Neural cell (in vitro differentiated cells): ENCODE measurements at regions not wholly inside any gene's neighbourhood (a gene's known extent, or its start where the extent isn't known, plus 50 kb on each side); places are given as distances from the start of the nearest gene placed in this dataset.

Experiments
- H2AFZ ChIP-seq: fragments of 200-600, 300-800 bp; sonication (generic), shearing (Covaris generic); 2 replicates; pipeline ENCODE4 v1.6.0; 2014; ENCODE audit warnings: low read depth, mild to moderate bottlenecking, antibody characterized with exemption, low read length, moderate library complexity
- H3F3A ChIP-seq: fragments of 200-600 bp; shearing (Covaris generic); 2 replicates; pipeline ENCODE4 v1.6.1; 2016; ENCODE audit warnings: mild to moderate bottlenecking, moderate library complexity, mixed read lengths, antibody characterized with exemption, low read length; ENCODE audit not compliant: insufficient read depth, poor library complexity, severe bottlenecking
- H3K27ac ChIP-seq: fragments of 200-600, 300-800 bp; sonication (generic), shearing (Covaris generic); 2 replicates; pipeline ENCODE4 v1.5.1; 2014; ENCODE audit warnings: mild to moderate bottlenecking, low read length, moderate library complexity
- H3K27me3 ChIP-seq: fragments of 300-800, 200-600 bp; sonication (generic), shearing (Covaris generic); 2 replicates; pipeline ENCODE4 v1.6.0; 2014; ENCODE audit warnings: mild to moderate bottlenecking, low read depth, low read length, moderate library complexity; ENCODE audit not compliant: insufficient read depth
- H3K36me3 ChIP-seq: fragments of 300-800, 200-600 bp; sonication (generic), shearing (Covaris generic); 2 replicates; pipeline ENCODE4 v1.5.1; 2014; ENCODE audit warnings: mild to moderate bottlenecking, antibody characterized with exemption, low read length, moderate library complexity; ENCODE audit not compliant: insufficient read depth
- H3K4me2 ChIP-seq: fragments of 300-800, 200-600 bp; sonication (generic), shearing (Covaris generic); 2 replicates; pipeline ENCODE4 v1.6.0; 2014; ENCODE audit warnings: mild to moderate bottlenecking, low read length
- H3K4me3 ChIP-seq: fragments of 300-800, 200-600 bp; sonication (generic), shearing (Covaris generic); 2 replicates; pipeline ENCODE4 v1.5.1; 2014; ENCODE audit warnings: mild to moderate bottlenecking, low read length, moderate library complexity
- H3K79me2 ChIP-seq: fragments of 200-600 bp; shearing (Covaris generic); replicated peaks from 2 replicates; pipeline ENCODE4 v1.6.0; 2014; ENCODE audit warnings: mild to moderate bottlenecking, low read length, moderate library complexity; ENCODE audit not compliant: insufficient read depth
- H3K9ac ChIP-seq: fragments of 300-800, 200-600 bp; sonication (generic), shearing (Covaris generic); 2 replicates; pipeline ENCODE4 v1.6.1; 2016; ENCODE audit warnings: mild to moderate bottlenecking, low read length, mixed read lengths
- H3K9me2 ChIP-seq: fragments of 200-600 bp; shearing (Covaris generic); 2 replicates; pipeline ENCODE4 v1.6.1; 2016; ENCODE audit warnings: mild to moderate bottlenecking, low read length, mixed read lengths; ENCODE audit not compliant: insufficient read depth
- H3K9me3 ChIP-seq: fragments of 200-600, 300-800 bp; sonication (generic), shearing (Covaris generic); 2 replicates; pipeline ENCODE4 v1.6.1; 2016; ENCODE audit warnings: mild to moderate bottlenecking, mixed run types, low read length, moderate library complexity, mixed read lengths
- H4K20me1 ChIP-seq: fragments of 200-600 bp; shearing (Covaris generic); 2 replicates; pipeline ENCODE4 v1.6.1; 2016; ENCODE audit warnings: mild to moderate bottlenecking, mixed run types; ENCODE audit not compliant: insufficient read depth
- EP300 ChIP-seq: fragments of 450-650 bp; conservative IDR thresholded peaks from 2 replicates; pipeline ENCODE4 v1.6.1; 2014; ENCODE audit warnings: antibody characterized with exemption, mild to moderate bottlenecking, moderate library complexity; ENCODE audit not compliant: poor library complexity, severe bottlenecking
- EZH2 ChIP-seq: fragments of 200-600, 300-800 bp; shearing (Covaris generic), sonication (generic); IDR thresholded peaks from 2 replicates; pipeline ENCODE4 v1.6.1; 2014; ENCODE audit warnings: antibody characterized with exemption, low read length, borderline replicate concordance, mild to moderate bottlenecking; ENCODE audit not compliant: insufficient read depth, poor library complexity, severe bottlenecking
- MXI1 ChIP-seq: fragments of 450-650 bp; conservative IDR thresholded peaks from 2 replicates; pipeline ENCODE4 v1.6.1; 2014; ENCODE audit warnings: antibody characterized with exemption, mild to moderate bottlenecking; ENCODE audit not compliant: poor library complexity, severe bottlenecking
- POLR2AphosphoS5 ChIP-seq: IDR thresholded peaks from 2 replicates; pipeline ENCODE4 v1.6.1; 2012
- RAD21 ChIP-seq: fragments of 450-650 bp; conservative IDR thresholded peaks from 2 replicates; pipeline ENCODE4 v1.6.1; 2014; ENCODE audit warnings: antibody characterized with exemption, mild to moderate bottlenecking, moderate library complexity
- SMC3 ChIP-seq: fragments of 450-650 bp; conservative IDR thresholded peaks from 2 replicates; pipeline ENCODE4 v1.6.1; 2014; ENCODE audit warnings: antibody characterized with exemption, mild to moderate bottlenecking, moderate library complexity; ENCODE audit not compliant: poor library complexity
- TAF1 ChIP-seq: IDR thresholded peaks from 2 replicates; pipeline ENCODE4 v1.6.1; 2012; ENCODE audit warnings: low read depth
- TF ChIP-seq, protein P1 (sequence below): fragments of 450-650 bp; IDR thresholded peaks from 2 replicates; pipeline ENCODE4 v1.5.1; 2014; ENCODE audit warnings: antibody characterized with exemption, mild to moderate bottlenecking, moderate library complexity; ENCODE audit not compliant: poor library complexity, severe bottlenecking
- TF ChIP-seq, protein P2 (sequence below): IDR thresholded peaks from 2 replicates; pipeline ENCODE4 v1.6.1; 2012; ENCODE audit warnings: borderline replicate concordance

DNA sequence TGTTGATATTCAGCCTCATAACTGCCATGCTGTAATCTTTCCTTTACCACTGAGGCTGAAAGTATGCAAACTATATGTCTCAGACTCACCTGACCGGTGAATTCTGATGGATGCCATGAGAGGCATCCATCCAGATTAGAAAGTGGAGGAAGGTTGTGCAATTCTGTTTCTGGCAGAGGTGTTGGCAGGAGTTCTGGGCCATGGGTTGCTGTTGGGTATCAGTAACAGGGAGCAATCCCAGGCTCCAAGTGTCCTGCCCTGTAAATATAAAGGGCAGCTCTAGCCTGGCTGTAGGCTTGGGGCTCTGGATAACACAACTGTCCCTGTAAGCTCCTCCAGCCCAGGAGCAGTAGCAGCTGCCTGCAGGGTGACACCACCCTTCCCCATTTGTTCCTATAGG lies 77.4 kb upstream of the ABCC4 start:
- Histone ChIP-seq H3F3A (no peaks in the 10 kb centered on the region), H2AFZ (no peak overlapping the region)

DNA sequence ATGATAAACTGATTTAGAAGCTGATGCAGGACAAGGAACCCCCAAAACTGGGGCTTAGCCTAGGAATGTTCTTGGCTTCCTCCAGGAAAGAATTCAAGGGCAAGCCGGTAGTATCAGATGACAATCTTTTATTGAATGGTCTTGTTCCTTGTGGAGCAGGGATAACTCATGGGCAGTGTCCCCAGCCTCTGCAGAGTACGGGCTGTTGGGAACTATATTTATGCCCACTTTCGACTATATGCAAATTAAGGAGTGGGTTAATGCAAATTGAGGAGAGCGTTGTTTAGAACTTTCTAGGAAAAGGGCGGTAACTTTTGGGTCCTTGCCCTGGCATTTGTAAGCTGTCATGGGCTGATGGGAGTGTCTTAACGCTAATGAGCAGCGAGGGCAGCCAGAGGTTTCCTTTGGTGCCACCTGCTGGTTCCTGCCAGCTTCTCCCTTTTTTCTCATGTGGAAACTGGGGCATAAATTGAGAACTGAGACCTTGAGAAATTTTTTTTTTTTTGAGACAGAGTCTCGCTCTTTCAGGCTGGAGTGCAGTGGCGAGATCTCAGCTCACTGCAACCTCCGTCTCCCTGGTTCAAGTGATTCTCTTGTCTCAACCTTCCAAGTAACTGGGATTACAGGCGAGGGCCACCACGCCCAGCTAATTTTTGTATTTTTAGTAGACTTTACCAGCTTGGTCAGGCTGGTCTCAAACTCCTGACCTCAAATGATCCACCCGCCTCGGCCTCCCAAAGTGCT lies 79.4 kb upstream of the ABCC4 start:
- H3K9me2 ChIP-seq = no peaks in the 10 kb centered on the region
- no peak overlapping the region for H3K4me3 ChIP-seq
- H2AFZ ChIP-seq = no peak overlapping the region
- H3K36me3 ChIP-seq = no peaks in the 10 kb centered on the region
- H3K79me2 ChIP-seq = no peaks in the 10 kb centered on the region
- H4K20me1 ChIP-seq = no peaks in the 10 kb centered on the region
- no peaks in the 10 kb centered on the region for H3K27me3 ChIP-seq
- no peak overlapping the region for H3K27ac ChIP-seq
- no peak for TF ChIP-seq MXI1
- TF ChIP-seq RAD21 = peak; percentile 68
- peak; percentile 76 for TF ChIP-seq SMC3
- TF ChIP-seq, protein P1, sequence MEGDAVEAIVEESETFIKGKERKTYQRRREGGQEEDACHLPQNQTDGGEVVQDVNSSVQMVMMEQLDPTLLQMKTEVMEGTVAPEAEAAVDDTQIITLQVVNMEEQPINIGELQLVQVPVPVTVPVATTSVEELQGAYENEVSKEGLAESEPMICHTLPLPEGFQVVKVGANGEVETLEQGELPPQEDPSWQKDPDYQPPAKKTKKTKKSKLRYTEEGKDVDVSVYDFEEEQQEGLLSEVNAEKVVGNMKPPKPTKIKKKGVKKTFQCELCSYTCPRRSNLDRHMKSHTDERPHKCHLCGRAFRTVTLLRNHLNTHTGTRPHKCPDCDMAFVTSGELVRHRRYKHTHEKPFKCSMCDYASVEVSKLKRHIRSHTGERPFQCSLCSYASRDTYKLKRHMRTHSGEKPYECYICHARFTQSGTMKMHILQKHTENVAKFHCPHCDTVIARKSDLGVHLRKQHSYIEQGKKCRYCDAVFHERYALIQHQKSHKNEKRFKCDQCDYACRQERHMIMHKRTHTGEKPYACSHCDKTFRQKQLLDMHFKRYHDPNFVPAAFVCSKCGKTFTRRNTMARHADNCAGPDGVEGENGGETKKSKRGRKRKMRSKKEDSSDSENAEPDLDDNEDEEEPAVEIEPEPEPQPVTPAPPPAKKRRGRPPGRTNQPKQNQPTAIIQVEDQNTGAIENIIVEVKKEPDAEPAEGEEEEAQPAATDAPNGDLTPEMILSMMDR = peak; percentile 69
- no peak overlapping the region for H3K4me2 ChIP-seq
- no peak overlapping the region for H3K9ac ChIP-seq
- no peaks in the 10 kb centered on the region for H3K9me3 ChIP-seq
- H3F3A ChIP-seq = no peaks in the 10 kb centered on the region

More for the DNA sequence above, 77.4 kb upstream of the ABCC4 start:
- no peak for TF ChIP-seq TAF1
- TF ChIP-seq, protein P1 = no peak
- no peak for TF ChIP-seq EP300
- TF ChIP-seq, protein P2, sequence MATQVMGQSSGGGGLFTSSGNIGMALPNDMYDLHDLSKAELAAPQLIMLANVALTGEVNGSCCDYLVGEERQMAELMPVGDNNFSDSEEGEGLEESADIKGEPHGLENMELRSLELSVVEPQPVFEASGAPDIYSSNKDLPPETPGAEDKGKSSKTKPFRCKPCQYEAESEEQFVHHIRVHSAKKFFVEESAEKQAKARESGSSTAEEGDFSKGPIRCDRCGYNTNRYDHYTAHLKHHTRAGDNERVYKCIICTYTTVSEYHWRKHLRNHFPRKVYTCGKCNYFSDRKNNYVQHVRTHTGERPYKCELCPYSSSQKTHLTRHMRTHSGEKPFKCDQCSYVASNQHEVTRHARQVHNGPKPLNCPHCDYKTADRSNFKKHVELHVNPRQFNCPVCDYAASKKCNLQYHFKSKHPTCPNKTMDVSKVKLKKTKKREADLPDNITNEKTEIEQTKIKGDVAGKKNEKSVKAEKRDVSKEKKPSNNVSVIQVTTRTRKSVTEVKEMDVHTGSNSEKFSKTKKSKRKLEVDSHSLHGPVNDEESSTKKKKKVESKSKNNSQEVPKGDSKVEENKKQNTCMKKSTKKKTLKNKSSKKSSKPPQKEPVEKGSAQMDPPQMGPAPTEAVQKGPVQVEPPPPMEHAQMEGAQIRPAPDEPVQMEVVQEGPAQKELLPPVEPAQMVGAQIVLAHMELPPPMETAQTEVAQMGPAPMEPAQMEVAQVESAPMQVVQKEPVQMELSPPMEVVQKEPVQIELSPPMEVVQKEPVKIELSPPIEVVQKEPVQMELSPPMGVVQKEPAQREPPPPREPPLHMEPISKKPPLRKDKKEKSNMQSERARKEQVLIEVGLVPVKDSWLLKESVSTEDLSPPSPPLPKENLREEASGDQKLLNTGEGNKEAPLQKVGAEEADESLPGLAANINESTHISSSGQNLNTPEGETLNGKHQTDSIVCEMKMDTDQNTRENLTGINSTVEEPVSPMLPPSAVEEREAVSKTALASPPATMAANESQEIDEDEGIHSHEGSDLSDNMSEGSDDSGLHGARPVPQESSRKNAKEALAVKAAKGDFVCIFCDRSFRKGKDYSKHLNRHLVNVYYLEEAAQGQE = no peak
- no peak for TF ChIP-seq POLR2AphosphoS5
- no peak for TF ChIP-seq RAD21
- no peak for TF ChIP-seq EZH2
- TF ChIP-seq SMC3 = no peak
- no peak for TF ChIP-seq MXI1
- no peak overlapping the region for H3K4me3 ChIP-seq
- H3K9me2 ChIP-seq = no peaks in the 10 kb centered on the region
- no peaks in the 10 kb centered on the region for H3K9me3 ChIP-seq
- H3K27me3 ChIP-seq = no peaks in the 10 kb centered on the region
- no peaks in the 10 kb centered on the region for H4K20me1 ChIP-seq
- H3K27ac ChIP-seq = no peak overlapping the region
- no peaks in the 10 kb centered on the region for H3K79me2 ChIP-seq
- H3K4me2 ChIP-seq = no peak overlapping the region
- H3K36me3 ChIP-seq = no peaks in the 10 kb centered on the region
- H3K9ac ChIP-seq = no peak overlapping the region
